ENCODE measurements at regions not wholly inside any gene's neighbourhood (a gene's known extent, or its start where the extent isn't known, plus 50 kb on each side); places are given as distances from the start of the nearest gene placed in this dataset.
"Not testable (repeated sequence)": the region's sequence is repeated elsewhere in the genome, so short reads cannot be mapped to it uniquely, and the experiment has no call there.

- 77 to 100% methylated on average over 1 to 6 of the region's 16 CpGs; no CpG with 5 or more reads in 8 of the 10 experiments for WGBS, 10 experiments
- H3K27ac ChIP-seq; ATAC-seq (replicated peaks in 6 of 8); H3K4me1 ChIP-seq (replicated peaks in 1 of 2); H3K4me3 ChIP-seq; in situ Hi-C loops (cut with MboI; ENCODE audit: low pct_unique_long_range_greater_than_20kb in 2 of 9, low sequenced_read_pairs in 9 of 9, unreplicated experiment in 9 of 9): not testable (repeated sequence)
Measured at GRCh38 chr11:101231207-101231834, 101.7 kb upstream of the PGR start.

DNA sequence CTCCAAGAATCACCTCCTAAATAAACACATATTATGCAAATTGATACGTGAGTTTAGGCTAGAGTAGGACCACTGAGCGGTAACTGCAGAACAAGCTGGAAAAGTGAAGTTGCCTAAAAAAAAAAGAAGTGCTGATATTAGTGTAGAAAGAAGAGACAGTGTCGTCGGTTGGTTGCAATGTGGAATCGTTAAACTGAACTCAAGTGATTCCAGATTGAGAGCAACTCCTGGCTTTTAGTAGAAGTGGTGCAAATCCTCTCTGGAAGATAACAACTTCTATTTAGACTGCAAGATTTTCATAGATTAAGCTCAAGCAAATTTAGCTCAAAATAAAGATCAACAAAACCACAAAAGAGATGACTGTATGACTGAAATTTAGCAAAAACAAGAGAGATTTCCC is 97.0 kb upstream of the PGR start:
- WGBS, 10 experiments = 0 to 98% (median 84%) methylated on average over 2 to 5 of the region's 5 CpGs; no CpG with 5 or more reads in 1 of the 10 experiments
- Histone ChIP-seq H3K27ac (no peak overlapping the region), H3K4me1 (replicated peaks in 1 of 2) (no peaks in the 10 kb centered on the region), H3K4me3 (no peak overlapping the region)
- ATAC-seq (replicated peaks in 6 of 8) = no peak
- in situ Hi-C loops (cut with MboI; ENCODE audit: low pct_unique_long_range_greater_than_20kb in 2 of 9, low sequenced_read_pairs in 9 of 9, unreplicated experiment in 9 of 9) = no loop called here

- in situ Hi-C loops (cut with MboI; ENCODE audit: low pct_unique_long_range_greater_than_20kb in 2 of 9, low sequenced_read_pairs in 9 of 9, unreplicated experiment in 9 of 9) = no loop called here
- WGBS, 10 experiments = 0 to 70% (median 50%) methylated on average over 1 to 2 of the region's 2 CpGs; no CpG with 5 or more reads in 4 of the 10 experiments
- no peak for ATAC-seq (replicated peaks in 6 of 8)
Measured at GRCh38 chr11:101224221-101224620, 94.6 kb upstream of the PGR start.

GRCh38 chr11:101218091-101218490 is 88.5 kb upstream of the PGR start:
- in situ Hi-C loops (cut with MboI; ENCODE audit: low pct_unique_long_range_greater_than_20kb in 2 of 9, low sequenced_read_pairs in 9 of 9, unreplicated experiment in 9 of 9); H3K27ac ChIP-seq; H3K4me3 ChIP-seq; ATAC-seq (replicated peaks in 6 of 8); H3K4me1 ChIP-seq (replicated peaks in 1 of 2): not testable (repeated sequence)
- WGBS, 10 experiments = 0 to 61% (median 50%) methylated on average over 1 to 2 of the region's 2 CpGs; no CpG with 5 or more reads in 3 of the 10 experiments

More at GRCh38 chr11:101224221-101224620, 94.6 kb upstream of the PGR start:
- H3K27ac ChIP-seq = no peak overlapping the region
- H3K4me1 ChIP-seq (replicated peaks in 1 of 2) = no peaks in the 10 kb centered on the region
- no peak overlapping the region for H3K4me3 ChIP-seq

GRCh38 chr11:101216091-101216490 is 86.5 kb upstream of the PGR start:
- H3K4me3 ChIP-seq; H3K27ac ChIP-seq; ATAC-seq (replicated peaks in 6 of 8); H3K4me1 ChIP-seq (replicated peaks in 1 of 2); in situ Hi-C loops (cut with MboI; ENCODE audit: low pct_unique_long_range_greater_than_20kb in 2 of 9, low sequenced_read_pairs in 9 of 9, unreplicated experiment in 9 of 9): not testable (repeated sequence)
- 0 to 89% (median 33%) methylated on average over 1 of the region's 1 CpG; no CpG with 5 or more reads in 7 of the 10 experiments for WGBS, 10 experiments

GRCh38 chr11:101215069-101215468 is 85.5 kb upstream of the PGR start:
- in situ Hi-C loops (cut with MboI; ENCODE audit: low pct_unique_long_range_greater_than_20kb in 2 of 9, low sequenced_read_pairs in 9 of 9, unreplicated experiment in 9 of 9) = no loop called here
- WGBS, 10 experiments = 0 to 100% (median 67%) methylated on average over 1 of the region's 1 CpG; no CpG with 5 or more reads in 3 of the 10 experiments
- no peaks in the 10 kb centered on the region for H3K4me1 ChIP-seq (replicated peaks in 1 of 2)
- no peak overlapping the region for H3K27ac ChIP-seq
- no peak for ATAC-seq (replicated peaks in 6 of 8)
- H3K4me3 ChIP-seq = no peak overlapping the region

DNA sequence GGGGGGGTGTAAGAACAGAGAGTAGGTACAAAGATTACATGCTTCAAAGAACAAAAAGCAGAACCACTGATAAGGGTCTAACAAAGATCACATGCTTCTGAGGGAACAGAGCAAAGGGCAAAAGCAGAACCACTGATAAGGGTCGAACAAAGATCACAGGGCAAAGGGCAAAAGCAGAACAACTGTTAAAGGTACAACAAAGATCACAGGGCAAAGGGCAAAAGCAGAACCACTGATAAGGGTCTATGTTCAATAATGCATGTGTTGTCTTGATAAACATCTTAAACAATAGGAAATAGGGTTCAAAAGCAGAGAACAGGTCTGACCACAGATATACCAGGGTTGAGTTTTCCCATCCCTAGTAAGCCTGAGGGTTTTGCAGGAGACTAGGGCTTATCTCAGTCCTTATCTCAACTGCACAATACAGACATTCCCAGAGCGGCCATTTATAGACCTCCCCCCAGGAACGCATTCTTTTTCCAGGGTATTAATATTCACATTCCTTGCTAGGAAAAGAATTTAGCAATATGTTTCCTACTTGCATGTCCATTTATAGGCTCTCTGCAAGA is 81.9 kb upstream of the PGR start:
- in situ Hi-C loops (cut with MboI; ENCODE audit: low pct_unique_long_range_greater_than_20kb in 2 of 9, low sequenced_read_pairs in 9 of 9, unreplicated experiment in 9 of 9) = no loop called here
- WGBS, 10 experiments = 0 to 83% (median 68%) methylated on average over 1 to 3 of the region's 3 CpGs; no CpG with 5 or more reads in 1 of the 10 experiments
- ATAC-seq (replicated peaks in 6 of 8) = no peak

GRCh38 chr11:101202614-101203013 is 73.0 kb upstream of the PGR start:
- in situ Hi-C loops (cut with MboI; ENCODE audit: low pct_unique_long_range_greater_than_20kb in 2 of 9, low sequenced_read_pairs in 9 of 9, unreplicated experiment in 9 of 9) = no loop called here
- H3K4me3 ChIP-seq = no peak overlapping the region
- H3K4me1 ChIP-seq (replicated peaks in 1 of 2) = no peaks in the 10 kb centered on the region
- ATAC-seq (replicated peaks in 6 of 8) = no peak
- no peak overlapping the region for H3K27ac ChIP-seq

More for the DNA sequence above, 81.9 kb upstream of the PGR start:
- H3K27ac ChIP-seq = no peak overlapping the region
- H3K4me1 ChIP-seq (replicated peaks in 1 of 2) = no peaks in the 10 kb centered on the region
- H3K4me3 ChIP-seq = no peak overlapping the region

DNA sequence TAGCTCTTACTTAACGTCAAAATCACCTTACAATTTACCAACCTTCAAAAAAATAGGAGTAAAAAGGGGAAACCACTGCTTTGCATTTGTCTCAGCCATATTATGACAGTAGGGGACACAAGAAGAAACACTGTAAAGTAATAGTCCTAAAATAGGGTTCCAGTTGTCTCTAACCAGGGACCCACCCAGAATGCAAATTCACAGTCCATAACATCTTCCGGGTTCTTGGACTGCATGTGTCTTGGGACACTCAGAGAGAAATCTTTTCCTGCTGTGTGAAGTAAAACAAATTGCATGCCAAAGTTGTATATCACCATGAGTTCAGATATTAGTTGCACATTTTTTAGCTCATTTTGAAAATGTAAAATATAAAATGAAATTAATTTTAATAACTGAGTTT is 69.8 kb upstream of the PGR start:
- in situ Hi-C loops (cut with MboI; ENCODE audit: low pct_unique_long_range_greater_than_20kb in 2 of 9, low sequenced_read_pairs in 9 of 9, unreplicated experiment in 9 of 9) = no loop called here
- WGBS, 10 experiments = 0 to 100% (median 69%) methylated on average over 1 to 2 of the region's 2 CpGs
- Histone ChIP-seq H3K27ac (no peak overlapping the region), H3K4me3 (no peak overlapping the region), H3K4me1 (replicated peaks in 1 of 2) (no peaks in the 10 kb centered on the region)
- ATAC-seq (replicated peaks in 6 of 8) = peak in 2 of 8 experiments; percentile 47 to 64

DNA sequence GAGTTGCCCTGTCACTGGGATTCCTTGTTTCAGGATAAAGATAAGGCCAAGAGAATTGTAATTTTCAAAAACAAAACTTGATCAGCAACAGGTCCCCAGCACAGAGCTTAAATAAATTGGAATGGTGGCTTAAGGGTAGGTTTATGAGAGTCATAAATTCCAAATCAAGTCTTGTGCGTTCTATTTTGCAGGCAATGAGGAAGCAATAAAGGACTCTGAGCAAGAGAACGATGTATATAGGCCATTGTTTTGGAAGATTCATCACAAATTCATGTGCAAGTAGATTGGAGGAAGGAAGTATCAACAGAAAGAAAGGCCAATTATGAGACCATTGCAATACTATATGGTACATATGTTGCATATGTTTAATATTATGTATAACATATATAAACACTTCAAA is 65.7 kb upstream of the PGR start:
- Histone ChIP-seq H3K4me1 (replicated peaks in 1 of 2) (no peaks in the 10 kb centered on the region), H3K4me3 (no peak overlapping the region), H3K27ac (no peak overlapping the region)
- in situ Hi-C loops (cut with MboI; ENCODE audit: low pct_unique_long_range_greater_than_20kb in 2 of 9, low sequenced_read_pairs in 9 of 9, unreplicated experiment in 9 of 9) = no loop called here
- 0 to 85% (median 58%) methylated on average over 2 of the region's 2 CpGs; no CpG with 5 or more reads in 2 of the 10 experiments for WGBS, 10 experiments
- ATAC-seq (replicated peaks in 6 of 8) = no peak

GRCh38 chr11:101188801-101189200 is 59.2 kb upstream of the PGR start:
- no peak overlapping the region for H3K27ac ChIP-seq
- no peak for ATAC-seq (replicated peaks in 6 of 8)
- no peak overlapping the region for H3K4me3 ChIP-seq
- 0 to 100% (median 77%) methylated on average over 1 to 2 of the region's 2 CpGs; no CpG with 5 or more reads in 1 of the 10 experiments for WGBS, 10 experiments
- no peaks in the 10 kb centered on the region for H3K4me1 ChIP-seq (replicated peaks in 1 of 2)
- in situ Hi-C loops (cut with MboI; ENCODE audit: low pct_unique_long_range_greater_than_20kb in 2 of 9, low sequenced_read_pairs in 9 of 9, unreplicated experiment in 9 of 9) = no loop called here

GRCh38 chr11:101188173-101188572 is 58.6 kb upstream of the PGR start:
- 0 to 92% (median 72%) methylated on average over 1 to 3 of the region's 3 CpGs for WGBS, 10 experiments
- Histone ChIP-seq H3K27ac (no peak overlapping the region), H3K4me3 (no peak overlapping the region), H3K4me1 (replicated peaks in 1 of 2) (no peaks in the 10 kb centered on the region)
- in situ Hi-C loops (cut with MboI; ENCODE audit: low pct_unique_long_range_greater_than_20kb in 2 of 9, low sequenced_read_pairs in 9 of 9, unreplicated experiment in 9 of 9) = no loop called here
- ATAC-seq (replicated peaks in 6 of 8) = no peak

- Histone ChIP-seq H3K4me1 (replicated peaks in 1 of 2) (no peaks in the 10 kb centered on the region), H3K27ac (no peak overlapping the region), H3K4me3 (no peak overlapping the region)
- in situ Hi-C loops (cut with MboI; ENCODE audit: low pct_unique_long_range_greater_than_20kb in 2 of 9, low sequenced_read_pairs in 9 of 9, unreplicated experiment in 9 of 9) = no loop called here
- ATAC-seq (replicated peaks in 6 of 8) = no peak
- whole genome bisulfite sequencing, 10 experiments = 10 to 100% (median 91%) methylated on average over 1 of the region's 1 CpG; no CpG with 5 or more reads in 3 of the 10 experiments
Measured at GRCh38 chr11:101187748-101188147, 58.1 kb upstream of the PGR start.

GRCh38 chr11:101185985-101186384 is 56.4 kb upstream of the PGR start:
- no peak overlapping the region for H3K27ac ChIP-seq
- no peak overlapping the region for H3K4me3 ChIP-seq
- H3K4me1 ChIP-seq (replicated peaks in 1 of 2) = no peaks in the 10 kb centered on the region
- ATAC-seq (replicated peaks in 6 of 8) = no peak
- WGBS, 10 experiments = 33 to 100% (median 80%) methylated on average over 1 to 2 of the region's 2 CpGs
- in situ Hi-C loops (cut with MboI; ENCODE audit: low pct_unique_long_range_greater_than_20kb in 2 of 9, low sequenced_read_pairs in 9 of 9, unreplicated experiment in 9 of 9) = no loop called here
